NCI-H2107 (cell line): ENCODE measurements at regions not wholly inside any gene's neighbourhood (a gene's known extent, or its start where the extent isn't known, plus 50 kb on each side); places are given as distances from the start of the nearest gene placed in this dataset.
"Not testable (repeated sequence)": the region's sequence is repeated elsewhere in the genome, so short reads cannot be mapped to it uniquely, and the experiment has no call there.

ENCODE experiments used
- DNase-seq: peaks from one replicate; lab custom pipeline; 2025; lab: John Stamatoyannopoulos, UW

DNA sequence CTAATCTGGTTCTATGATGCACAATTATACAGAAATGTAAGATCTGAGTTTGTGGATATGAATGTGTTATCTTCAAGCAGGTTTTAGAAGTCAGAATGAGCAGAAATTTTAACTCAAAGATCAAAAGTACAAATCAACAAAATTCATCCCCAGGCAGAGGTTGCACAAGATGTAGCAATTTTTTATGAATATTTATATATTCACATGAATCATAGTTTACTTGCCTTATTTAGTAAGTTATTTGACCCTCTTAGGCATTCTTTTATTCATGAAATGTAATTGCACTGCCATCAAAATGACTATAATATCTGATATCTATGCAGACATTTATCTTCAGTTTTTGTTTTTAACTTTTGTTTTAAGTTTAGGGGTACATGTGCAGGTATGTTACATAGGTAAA, 103.1 kb upstream of the DAZL start:
- DNase-seq: no peak

DNA sequence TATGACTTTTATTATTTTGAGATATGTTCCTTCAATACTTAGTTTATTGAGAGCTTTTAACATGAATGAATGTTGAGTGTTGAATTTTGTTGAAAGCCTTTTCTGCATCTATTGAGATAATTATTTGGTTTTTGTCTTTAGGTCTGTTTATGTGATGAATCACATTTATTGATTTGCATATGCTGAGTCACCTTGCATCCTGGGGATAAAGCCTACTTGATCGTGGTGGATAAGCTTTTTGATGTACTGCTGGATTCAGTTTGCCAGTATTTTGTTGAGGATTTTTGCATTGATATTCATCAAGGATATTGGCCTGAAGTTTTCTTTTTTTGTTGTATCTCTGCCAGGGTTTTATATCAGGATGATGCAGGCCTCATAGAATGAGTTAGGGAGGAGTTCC, 106.5 kb upstream of the DAZL start:
- not testable (repeated sequence) for DNase-seq

DNA sequence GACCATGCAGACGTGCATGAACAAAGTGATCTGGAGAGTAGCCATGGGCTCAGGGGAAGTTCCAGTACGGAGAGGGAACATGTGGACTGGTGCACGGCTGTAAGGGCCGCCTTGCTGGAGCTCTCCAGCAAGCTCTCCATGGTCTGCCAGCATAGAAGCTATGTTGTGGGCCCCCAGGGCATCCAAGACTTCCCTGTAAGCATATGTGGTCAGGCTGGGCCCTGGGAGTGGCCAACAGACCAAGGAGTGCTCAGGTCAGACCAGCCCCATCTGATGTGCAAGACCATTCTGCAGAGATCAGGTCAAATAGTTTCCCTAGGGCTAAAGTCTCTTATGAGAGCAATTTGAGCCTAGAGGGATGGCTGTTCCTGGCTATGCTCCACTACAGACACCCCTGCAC, 110.1 kb upstream of the DAZL start:
- DNase-seq: no peak

DNA sequence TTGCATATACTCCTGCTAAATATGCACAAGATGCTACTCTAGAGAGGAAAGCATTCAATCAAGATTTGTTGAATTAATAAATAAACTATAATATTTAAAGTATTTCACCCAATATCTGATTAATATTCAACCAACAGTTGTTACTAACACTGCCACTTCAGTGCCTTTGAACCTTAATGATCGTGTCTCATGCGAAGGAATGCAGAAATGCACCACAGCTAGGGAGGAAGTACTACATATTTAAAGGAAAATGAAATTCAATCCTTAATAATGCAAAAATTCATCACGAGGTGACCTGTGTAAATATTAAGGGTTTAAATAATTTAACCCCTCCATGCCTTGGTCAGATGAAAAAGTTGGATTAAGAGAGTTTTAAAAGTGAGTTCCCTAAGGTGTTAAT, 114.2 kb upstream of the DAZL start:
- no peak for DNase-seq

DNA sequence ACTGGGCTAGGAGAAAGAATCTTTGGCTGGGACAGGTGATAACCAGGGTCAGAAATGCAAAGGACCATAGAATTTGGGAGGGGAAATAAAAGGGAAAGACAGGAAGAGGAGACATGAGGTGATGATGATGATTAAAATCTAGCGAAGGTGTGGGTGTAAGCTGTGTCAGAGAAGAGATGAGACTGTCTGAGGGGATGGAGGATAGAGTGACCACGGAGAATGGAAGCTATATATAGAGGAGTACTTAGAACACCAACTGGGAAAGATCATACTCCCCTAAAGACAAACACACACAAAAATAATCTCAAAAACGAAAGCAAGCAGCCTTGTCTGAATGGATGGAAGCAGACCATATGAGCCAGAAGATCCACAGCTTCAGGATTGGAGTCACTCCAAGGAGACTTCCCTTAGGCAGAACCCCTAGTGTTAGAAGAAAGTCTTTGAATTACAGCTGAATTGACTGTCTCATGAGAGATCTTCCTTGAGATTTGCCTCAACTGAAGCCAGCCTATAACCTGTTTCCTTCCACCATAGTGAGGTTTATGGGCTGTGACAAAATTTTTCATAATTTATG, 115.2 kb upstream of the DAZL start:
- no peak for DNase-seq

DNA sequence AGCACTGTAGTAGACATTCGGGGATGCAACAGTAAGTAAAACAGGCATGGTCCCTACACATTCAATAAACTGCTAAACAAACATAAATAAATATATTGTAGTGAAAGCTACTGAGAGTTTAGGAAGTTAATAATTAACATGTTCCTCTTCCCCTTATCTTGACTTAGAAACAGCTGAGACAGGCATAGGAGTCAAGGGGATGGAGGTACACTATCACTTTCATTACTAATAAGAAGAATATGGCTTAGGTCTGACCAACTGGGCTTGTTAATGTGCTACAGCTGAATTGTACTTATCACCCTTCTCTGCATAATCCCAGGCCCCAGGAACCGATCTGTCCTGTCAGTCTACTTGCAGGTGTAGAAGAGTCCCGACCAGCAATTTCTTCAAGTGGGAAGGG, 116.3 kb upstream of the DAZL start:
- no peak for DNase-seq

DNA sequence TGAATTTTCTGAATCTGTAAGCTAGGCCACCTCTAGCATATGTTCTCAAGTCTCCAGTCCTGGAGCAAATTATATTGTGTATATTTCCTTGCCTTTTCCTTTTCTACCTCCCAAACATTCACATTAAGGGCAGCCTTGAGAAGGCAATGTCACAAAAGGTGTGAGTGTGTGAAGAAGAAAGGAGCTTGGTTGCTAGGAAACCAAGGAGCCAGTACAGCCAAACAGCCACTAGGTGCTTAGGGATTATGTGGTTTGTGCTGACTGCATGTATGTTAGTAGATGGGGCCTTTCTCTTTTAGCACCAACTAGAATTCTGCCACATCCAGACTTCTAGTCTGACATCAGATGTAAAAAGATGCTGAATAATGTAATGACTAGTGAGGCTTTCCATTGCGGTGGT, 118.8 kb upstream of the DAZL start:
- DNase-seq: no peak

DNA sequence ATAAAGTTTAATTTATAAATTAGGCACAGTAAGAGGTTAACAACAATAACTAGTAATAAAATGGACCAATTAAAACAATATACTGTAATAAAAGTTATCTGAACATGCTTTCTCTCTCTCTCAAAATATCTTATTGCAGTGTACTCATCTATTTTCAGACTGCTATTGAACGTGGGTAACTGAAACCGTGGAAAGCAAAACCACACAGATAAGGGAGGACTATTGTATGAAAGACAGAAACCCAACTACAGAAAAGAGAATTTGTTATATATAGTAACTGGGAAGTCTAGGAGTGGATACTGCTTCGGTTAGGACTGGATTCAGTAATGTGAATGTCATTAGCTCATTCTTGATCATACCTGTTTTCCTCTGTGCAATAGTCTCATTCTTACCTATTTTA, 119.3 kb upstream of the DAZL start:
- DNase-seq: no peak

DNA sequence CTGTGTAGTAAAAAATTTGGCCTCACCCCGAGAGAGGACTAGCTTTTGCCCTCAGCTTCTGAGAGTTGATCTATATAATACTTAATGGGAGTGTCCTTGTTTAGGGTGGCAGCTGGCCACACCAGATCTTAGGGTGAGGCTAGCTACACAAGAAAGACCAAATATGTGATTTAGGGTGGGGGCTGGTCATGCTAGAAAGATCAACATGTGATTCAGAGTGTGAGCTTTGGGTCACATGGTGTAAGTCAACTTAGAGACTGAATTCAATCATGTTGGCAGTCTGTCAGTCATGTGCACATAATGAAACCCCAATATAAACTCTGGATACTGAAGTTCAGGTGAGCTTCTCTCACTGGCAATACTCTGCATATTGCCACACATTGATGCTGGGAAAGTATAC, 120.7 kb upstream of the DAZL start:
- DNase-seq: no peak

DNA sequence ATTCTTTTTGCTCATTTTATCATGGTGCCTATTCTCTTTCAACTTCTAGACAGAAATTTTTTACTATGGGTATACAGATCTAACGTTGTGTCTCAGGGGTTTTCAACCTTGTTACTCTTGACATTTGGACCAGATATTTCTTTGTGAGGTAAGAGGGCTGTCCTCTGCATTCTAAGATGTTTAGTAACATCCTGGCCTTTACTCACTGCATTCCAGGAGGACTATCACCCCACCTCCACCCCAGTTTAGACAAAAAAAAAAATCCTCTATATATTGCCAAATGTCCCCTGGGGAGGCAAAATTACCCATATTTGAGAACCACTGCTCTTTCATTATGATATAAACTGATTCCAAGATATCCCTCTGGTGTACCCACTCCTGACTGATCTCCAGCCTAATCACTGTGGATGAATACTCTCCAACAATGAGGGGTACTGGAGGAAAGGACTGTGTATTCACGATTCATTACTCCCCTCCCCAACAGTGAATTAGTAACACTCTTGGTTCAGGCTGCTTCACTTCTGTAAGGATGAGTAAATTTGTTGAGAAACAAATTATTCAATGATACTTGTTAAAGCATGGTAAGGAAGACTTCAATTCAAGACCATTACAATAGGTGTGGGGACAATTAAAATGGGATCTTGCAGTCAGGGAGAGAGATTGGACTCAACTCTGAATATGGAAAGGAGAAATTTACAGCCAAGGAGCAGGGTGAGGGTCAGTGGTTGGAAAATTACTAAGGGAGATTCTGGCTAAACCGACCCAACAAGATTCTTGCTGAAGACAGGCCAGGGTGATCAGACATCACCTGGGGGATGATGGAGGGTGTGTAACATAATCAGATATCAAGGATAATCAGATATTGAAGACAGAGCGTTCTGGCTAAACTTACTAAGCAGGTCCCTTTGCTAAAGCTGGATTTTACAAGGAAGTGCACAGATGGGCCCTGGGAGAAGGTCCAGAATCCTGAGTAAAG, 123.8 kb upstream of the DAZL start:
- no peak for DNase-seq

DNA sequence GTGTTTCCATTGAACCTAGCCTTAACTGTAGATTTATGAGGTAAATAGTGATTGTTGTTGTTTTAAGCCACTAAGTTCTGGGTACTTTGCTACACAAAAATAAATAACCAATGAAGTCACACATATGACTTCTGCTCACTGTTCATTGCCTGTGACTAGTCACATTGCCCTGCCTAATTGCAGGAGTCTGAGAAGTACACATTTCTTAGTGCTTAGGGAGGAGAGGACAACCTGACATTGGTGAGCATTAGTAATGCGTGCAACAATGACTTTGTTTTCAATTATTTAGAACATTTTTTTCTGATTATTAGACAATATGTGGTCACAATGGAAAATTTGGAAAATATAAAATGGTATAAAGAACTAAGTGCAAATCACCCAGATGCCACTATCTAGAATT, 133.2 kb upstream of the DAZL start:
- DNase-seq: no peak

DNA sequence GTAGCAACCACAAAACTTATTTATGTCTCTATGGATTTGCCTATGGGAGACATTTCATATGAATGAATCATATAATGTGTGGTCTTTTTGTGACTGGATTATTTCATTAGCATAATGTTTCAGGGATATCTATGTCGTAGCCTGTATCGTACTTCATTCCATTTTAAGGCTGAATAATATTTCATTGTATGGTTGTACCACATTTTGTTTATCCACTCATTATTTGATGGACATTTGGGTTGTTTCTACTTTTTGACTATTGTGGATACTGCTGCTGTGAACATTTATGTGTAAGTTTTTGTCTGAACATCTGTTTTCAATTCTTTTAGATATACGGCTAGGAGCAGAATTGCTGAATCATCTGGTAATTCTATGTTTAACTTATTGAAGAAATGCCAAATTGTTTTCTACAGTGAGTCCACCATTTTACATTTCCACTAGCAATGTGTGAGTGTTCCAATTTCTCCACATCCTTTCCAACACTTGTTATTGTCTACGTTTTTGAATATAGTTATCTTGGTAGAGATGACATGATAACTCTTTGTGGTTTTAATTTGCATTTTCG, 134.4 kb upstream of the DAZL start:
- no peak for DNase-seq

DNA sequence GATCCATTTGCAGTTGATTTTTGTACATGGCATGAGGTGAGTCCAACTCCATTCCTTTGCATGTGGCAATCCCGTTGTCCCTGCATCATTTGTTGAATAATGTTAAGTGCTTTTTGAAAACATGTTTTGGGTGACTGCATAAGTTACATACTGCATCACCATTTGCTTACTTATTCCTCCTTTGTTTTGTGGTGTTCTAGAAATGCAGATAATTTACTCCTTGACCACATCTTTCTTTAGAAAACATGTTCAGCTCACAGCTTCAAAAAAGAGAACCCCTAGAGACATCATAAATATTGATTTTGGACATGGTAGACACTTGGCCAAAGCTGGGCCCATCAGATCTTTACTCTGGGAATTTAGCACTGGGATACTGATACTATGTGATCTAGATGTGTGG, 135.3 kb upstream of the DAZL start:
- DNase-seq: no peak

DNA sequence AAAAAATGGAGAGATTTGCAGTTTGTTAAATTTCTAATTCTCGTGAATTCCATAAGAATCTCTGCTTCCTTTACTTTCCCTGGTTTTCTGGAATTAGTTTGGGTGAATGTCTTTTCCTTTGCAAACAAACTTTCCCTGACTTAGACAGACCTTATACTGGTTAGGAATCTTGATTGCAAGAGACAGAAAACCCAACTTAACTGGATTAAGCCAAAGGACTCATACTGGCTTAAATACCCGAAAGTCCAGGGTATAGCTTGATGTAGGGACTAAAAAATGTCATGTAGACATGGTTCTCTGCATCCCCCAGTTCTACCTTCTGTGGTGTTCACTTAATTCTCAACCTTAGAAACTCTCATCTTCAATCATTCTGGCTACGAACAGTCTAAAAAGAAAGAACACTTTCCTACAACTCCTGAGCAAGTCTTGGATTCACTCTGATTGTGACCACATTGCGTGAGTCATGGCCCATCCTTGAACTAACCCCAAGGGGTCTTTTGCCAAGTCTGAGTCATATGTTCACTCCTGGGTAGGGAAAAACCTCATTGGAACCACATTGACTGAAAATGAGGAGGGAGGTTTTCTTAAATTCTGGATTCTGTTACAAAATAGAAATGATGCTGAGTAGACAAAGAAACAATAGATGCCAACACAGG, 136.0 kb upstream of the DAZL start:
- DNase-seq: no peak

DNA sequence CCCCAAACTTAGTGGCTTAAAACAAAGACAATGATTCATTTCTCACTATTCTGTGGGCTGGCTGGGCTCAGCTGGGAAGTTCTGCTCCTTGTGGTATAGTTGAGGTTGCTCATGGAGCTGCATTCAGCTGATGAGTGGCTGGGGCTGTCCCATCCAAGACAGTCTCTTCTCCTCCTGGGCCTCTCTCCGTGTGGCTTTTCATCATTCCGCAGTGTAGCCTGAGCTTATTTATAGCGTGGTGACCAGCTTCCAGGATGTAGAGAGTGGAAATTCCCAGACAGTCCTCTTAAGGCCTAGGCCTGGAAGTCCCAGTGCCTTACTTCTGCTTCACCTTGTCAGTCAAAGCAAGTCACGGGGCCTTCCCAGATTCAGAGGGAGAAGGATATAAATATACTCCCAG, 136.7 kb upstream of the DAZL start:
- DNase-seq: no peak

DNA sequence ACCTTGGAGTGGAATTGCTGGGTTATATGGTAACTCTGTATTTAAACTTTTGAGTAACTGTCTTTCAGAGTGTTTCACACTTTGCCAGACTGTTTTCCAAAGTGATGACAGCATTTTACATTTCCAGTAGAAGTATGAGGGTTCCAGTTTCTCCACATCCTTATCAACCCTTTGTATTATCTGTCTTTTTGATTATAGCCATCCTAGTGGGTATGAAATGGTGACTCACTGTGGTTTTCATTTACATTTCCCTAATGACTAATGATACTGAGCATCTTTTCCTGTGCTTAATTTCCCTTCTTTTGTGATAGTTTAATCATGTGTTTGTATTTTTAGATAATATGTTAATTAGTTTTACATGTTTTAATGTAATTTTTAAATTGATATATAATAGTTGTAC, 138.1 kb upstream of the DAZL start:
- DNase-seq: no peak

DNA sequence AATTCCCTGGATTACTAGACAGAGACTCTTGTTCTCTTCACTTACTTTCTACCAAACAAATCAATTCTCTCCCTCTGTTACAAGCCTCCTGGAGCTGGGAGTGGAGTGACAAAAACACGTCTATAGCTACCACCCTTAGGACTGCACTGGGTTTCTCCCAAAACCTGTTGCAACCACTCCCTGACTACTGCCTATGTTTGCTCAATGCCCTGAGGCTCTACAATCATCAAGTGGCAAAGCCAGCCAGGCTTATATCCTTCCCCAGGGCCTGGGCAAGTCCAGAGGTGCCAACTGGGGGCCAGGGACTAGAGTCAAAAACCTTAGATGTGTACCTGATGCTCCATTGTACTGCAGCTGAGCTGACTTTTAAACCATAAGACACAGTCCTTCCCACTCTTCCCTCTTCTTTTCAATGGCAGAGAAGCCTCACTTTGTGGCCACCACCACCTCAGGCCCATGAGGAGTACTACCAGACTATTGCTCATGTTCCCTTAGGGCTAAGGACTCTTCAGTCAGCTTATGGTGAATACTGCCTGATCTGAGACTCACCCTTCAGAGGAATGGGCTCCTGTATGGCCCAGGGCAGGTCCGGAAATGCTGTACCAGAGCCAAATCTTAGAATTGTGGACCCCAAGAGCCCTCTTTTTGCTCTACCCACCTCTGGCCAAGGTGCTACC, 125.4 kb upstream of the PLCL2 start:
- DNase-seq: no peak

DNA sequence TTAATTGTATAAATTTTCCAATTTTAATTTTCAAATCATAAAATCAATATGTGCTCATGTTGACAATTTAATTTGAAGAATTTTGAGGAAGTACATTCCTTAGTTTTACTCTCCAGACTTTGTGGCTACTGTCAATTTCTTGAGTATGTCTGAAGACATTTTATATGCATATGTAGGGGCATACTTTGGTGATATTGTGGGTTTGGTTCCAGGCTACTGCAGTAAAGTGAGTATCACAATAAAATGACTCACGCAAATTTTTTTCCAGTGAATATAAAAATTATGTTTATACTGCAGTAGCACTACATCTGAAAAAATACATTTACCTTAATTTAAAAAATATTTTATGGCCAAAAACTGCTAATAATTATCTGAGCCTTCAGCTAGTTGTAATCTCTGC, 123.2 kb upstream of the PLCL2 start:
- no peak for DNase-seq

DNA sequence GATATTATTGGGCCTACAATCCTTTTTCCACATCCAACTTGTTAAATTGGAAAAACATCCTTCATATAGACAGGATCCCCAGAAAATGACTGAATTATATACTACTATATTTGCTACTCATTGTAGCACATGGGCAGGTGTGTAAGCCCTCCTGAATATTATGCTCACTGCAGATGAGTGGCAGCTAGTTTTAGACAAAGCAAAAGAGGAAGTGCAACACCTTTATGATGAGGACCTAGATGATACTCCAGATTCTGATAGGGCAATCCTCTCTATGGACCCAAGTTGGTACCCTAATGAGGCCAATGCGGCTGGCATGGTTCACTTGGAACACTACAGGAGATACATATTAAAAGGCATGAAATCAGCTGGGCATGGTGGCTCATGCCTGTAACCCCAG, 119.1 kb upstream of the PLCL2 start:
- DNase-seq: no peak

DNA sequence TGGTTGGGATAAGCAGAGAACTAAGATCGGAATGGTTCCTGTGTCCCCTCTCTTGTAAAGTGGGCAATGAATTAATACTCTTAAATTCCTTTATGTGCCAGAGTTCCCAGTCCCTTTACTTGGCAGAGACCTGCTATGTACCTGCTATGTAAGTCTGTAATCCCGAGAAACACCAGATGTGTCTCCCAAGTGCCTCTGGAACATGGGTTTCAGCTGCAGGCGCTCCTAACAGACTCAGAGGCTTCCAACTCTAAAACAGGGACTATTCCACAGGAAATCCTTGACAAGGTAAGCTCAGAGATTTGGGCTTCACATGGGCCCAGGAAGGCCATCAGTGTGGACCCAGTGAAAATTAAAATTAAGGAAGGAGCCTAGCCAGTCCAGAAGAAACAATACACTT, 117.7 kb upstream of the PLCL2 start:
- DNase-seq: no peak

DNA sequence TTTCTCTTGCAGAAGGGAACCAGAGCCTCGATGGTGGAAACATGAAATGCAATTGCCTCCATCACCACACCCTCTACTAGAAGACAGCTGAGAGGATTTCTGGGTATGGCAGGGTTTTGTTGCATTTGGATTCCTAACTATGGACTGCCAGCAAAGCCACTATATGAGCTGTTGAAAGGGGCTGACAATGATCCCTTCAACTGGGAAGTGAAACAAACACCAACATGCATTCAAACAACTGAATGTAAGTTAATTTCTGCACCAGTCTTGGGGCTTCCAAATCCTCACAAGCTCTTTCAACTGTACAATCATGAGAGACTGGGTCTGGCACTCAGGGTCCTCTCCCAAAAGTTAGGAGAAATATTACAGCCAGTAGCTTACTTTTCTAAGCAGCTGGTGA, 116.7 kb upstream of the PLCL2 start:
- DNase-seq: no peak

DNA sequence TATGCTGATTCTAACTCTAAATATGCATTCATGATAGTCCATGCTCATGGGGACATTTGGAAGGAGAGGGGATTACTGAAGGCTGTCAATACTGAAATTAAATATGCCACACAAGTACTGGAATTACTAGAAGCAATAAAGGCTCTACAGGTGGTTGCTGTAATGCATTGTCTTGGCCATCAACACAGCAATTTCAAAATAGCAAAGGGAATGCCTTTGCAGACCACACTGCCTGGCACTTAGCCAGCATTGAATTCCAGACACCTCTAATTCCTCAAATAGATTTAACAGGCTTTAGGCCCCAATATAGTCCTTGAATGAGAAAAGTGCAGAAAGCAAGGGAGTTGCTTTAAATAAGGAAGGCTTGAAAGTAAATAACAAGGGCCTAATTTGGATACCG, 115.8 kb upstream of the PLCL2 start:
- no peak for DNase-seq
